ENCODE measurements at regions not wholly inside any gene's neighbourhood (a gene's known extent, or its start where the extent isn't known, plus 50 kb on each side); places are given as distances from the start of the nearest gene placed in this dataset.

DNA sequence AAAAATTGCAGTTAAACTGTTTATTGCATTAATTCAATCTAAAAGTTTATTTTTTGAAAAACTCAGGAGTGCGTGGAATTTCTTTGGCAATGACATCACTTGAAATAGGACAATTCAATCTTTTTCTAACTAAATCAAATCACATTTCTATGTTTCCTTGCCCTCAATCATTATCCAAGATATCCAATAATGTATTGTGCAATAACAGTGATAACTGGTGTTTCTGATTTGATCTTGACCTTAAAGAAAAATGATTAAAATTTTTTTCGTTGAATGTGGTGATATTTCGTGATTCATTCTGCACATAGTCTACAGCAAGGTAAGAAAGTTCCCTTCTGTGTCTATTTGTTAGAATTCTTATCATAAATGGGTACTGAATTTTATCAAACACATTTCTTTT lies 163.2 kb downstream of the SPCS3 start:
- H3K27me3 Mint-ChIP-seq (ENCODE audit: insufficient read depth) = no peaks in the 10 kb centered on the region
- H3K4me3 Mint-ChIP-seq = no peak overlapping the region
- no peak overlapping the region for H3K27ac Mint-ChIP-seq
- TF ChIP-seq, protein P1, sequence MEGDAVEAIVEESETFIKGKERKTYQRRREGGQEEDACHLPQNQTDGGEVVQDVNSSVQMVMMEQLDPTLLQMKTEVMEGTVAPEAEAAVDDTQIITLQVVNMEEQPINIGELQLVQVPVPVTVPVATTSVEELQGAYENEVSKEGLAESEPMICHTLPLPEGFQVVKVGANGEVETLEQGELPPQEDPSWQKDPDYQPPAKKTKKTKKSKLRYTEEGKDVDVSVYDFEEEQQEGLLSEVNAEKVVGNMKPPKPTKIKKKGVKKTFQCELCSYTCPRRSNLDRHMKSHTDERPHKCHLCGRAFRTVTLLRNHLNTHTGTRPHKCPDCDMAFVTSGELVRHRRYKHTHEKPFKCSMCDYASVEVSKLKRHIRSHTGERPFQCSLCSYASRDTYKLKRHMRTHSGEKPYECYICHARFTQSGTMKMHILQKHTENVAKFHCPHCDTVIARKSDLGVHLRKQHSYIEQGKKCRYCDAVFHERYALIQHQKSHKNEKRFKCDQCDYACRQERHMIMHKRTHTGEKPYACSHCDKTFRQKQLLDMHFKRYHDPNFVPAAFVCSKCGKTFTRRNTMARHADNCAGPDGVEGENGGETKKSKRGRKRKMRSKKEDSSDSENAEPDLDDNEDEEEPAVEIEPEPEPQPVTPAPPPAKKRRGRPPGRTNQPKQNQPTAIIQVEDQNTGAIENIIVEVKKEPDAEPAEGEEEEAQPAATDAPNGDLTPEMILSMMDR (conservative IDR thresholded peaks at IDR 0.05) = no peak
- no peaks in the 10 kb centered on the region for H3K36me3 Mint-ChIP-seq (ENCODE audit: low read depth)
- DNase-seq = no peak
- WGBS, 2 experiments (ENCODE audit: insufficient coverage in 1 of 2, insufficient read length in 1 of 2) = 86% methylated on average over 3 of the region's 3 CpGs; no CpG with 5 or more reads in 1 of the 2 experiments
- no peaks in the 10 kb centered on the region for H3K27me3 ChIP-seq (ENCODE audit: control insufficient read depth, insufficient read depth, low read length, poor library complexity, severe bottlenecking)
- H3K4me1 Mint-ChIP-seq = no peaks in the 10 kb centered on the region
- H3K27ac ChIP-seq (ENCODE audit: low read depth, low read length) = no peak overlapping the region
- H3K4me3 ChIP-seq (ENCODE audit: low read length) = no peak overlapping the region
- H3K36me3 ChIP-seq (ENCODE audit: control insufficient read depth, insufficient read depth, low read length) = no peaks in the 10 kb centered on the region
- no peaks in the 10 kb centered on the region for H3K9me3 ChIP-seq (ENCODE audit: control insufficient read depth, low read length)
- no peaks in the 10 kb centered on the region for H3K4me1 ChIP-seq (ENCODE audit: control insufficient read depth, insufficient read depth, low read length)
- no peaks in the 10 kb centered on the region for H3K9me3 Mint-ChIP-seq
- no peak overlapping the region for H3K9ac ChIP-seq (ENCODE audit: extremely low read depth, low read length, poor library complexity, severe bottlenecking)

DNA sequence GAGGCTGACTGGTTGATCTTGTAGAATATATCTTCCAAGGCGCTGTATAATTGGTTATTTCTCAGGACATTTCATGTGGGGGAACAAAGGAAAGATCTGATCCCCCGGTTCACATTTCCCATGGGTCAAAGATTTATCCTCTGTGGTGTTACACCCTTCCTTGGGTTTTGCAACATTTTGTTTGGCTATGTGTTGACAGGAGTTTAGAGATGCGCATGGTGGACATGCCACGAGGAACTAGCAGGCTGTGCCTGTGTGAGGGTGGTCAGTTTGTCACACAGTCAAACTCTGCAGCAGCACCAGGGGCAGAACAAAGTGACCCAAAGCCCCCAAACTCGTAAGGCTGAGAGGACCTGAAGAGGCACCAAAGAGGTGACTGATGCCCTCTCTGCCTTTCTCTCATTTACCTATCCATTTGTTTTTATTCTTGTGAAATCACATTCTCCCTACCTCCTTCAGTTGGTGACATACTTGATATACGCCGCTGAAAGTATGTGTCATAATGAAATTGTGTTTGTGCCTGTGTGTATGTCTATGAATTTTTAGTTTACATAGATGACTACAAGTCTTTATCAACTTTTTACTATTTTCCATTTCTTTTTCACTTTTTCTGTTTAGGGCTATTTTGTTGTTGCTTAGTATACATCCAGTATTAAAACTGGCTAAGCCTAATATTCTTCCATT lies 164.7 kb downstream of the SPCS3 start:
- no peak overlapping the region for H3K4me3 Mint-ChIP-seq
- Histone ChIP-seq H3K36me3 (ENCODE audit: control insufficient read depth, insufficient read depth, low read length) (no peaks in the 10 kb centered on the region), H3K9me3 (ENCODE audit: control insufficient read depth, low read length) (no peaks in the 10 kb centered on the region), H3K27me3 (ENCODE audit: control insufficient read depth, insufficient read depth, low read length, poor library complexity, severe bottlenecking) (no peaks in the 10 kb centered on the region), H3K27ac (ENCODE audit: low read depth, low read length) (peak overlapping the region; percentile 63), H3K4me3 (ENCODE audit: low read length) (no peak overlapping the region), H3K9ac (ENCODE audit: extremely low read depth, low read length, poor library complexity, severe bottlenecking) (no peak overlapping the region), H3K4me1 (ENCODE audit: control insufficient read depth, insufficient read depth, low read length) (no peaks in the 10 kb centered on the region)
- H3K36me3 Mint-ChIP-seq (ENCODE audit: low read depth) = no peaks in the 10 kb centered on the region
- no peaks in the 10 kb centered on the region for H3K27me3 Mint-ChIP-seq (ENCODE audit: insufficient read depth)
- no peaks in the 10 kb centered on the region for H3K4me1 Mint-ChIP-seq
- WGBS, 2 experiments (ENCODE audit: insufficient coverage in 1 of 2, insufficient read length in 1 of 2) = 90 to 100% methylated on average over 2 to 5 of the region's 7 CpGs
- no peak overlapping the region for H3K27ac Mint-ChIP-seq
- TF ChIP-seq, protein P1 (conservative IDR thresholded peaks at IDR 0.05) = no peak
- no peak for DNase-seq
- H3K9me3 Mint-ChIP-seq = no peaks in the 10 kb centered on the region

DNA sequence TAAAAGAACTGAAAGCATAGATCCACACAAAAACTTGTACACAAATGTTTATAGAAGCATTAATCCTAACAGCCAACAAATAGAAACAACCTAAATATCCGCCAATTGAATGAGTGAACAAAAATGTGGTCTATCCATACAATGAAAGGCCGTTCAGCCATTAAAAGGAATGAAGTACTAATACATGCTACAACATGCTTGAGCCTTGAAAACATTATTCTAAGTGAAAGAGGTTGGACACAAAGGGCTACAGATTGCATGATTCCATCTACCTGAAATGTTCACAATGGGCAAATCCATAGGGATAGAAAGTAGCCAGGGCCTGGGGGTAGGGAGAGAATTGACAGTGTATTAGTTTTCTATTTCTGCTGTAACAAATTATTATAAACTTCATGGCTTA lies 169.2 kb downstream of the SPCS3 start:
- no peaks in the 10 kb centered on the region for H3K9me3 Mint-ChIP-seq
- Histone ChIP-seq H3K9me3 (ENCODE audit: control insufficient read depth, low read length) (no peaks in the 10 kb centered on the region), H3K4me1 (ENCODE audit: control insufficient read depth, insufficient read depth, low read length) (no peaks in the 10 kb centered on the region)

More for the DNA sequence above, 169.2 kb downstream of the SPCS3 start:
- no peaks in the 10 kb centered on the region for H3K36me3 Mint-ChIP-seq (ENCODE audit: low read depth)
- Histone ChIP-seq H3K27me3 (ENCODE audit: control insufficient read depth, insufficient read depth, low read length, poor library complexity, severe bottlenecking) (no peaks in the 10 kb centered on the region), H3K27ac (ENCODE audit: low read depth, low read length) (no peak overlapping the region), H3K4me3 (ENCODE audit: low read length) (no peak overlapping the region), H3K9ac (ENCODE audit: extremely low read depth, low read length, poor library complexity, severe bottlenecking) (no peak overlapping the region), H3K36me3 (ENCODE audit: control insufficient read depth, insufficient read depth, low read length) (no peaks in the 10 kb centered on the region)
- WGBS, 2 experiments (ENCODE audit: insufficient coverage in 1 of 2, insufficient read length in 1 of 2) = 89% methylated on average over 2 of the region's 2 CpGs; no CpG with 5 or more reads in 1 of the 2 experiments
- DNase-seq = no peak
- TF ChIP-seq, protein P1 (conservative IDR thresholded peaks at IDR 0.05) = no peak
- H3K27me3 Mint-ChIP-seq (ENCODE audit: insufficient read depth) = no peaks in the 10 kb centered on the region
- H3K4me1 Mint-ChIP-seq = no peaks in the 10 kb centered on the region
- no peak overlapping the region for H3K4me3 Mint-ChIP-seq
- H3K27ac Mint-ChIP-seq = no peak overlapping the region
